Stomach (tissue), 4 donors: ENCODE measurements at regions not wholly inside any gene's neighbourhood (a gene's known extent, or its start where the extent isn't known, plus 50 kb on each side); places are given as distances from the start of the nearest gene placed in this dataset.

ENCODE experiments used
- EP300 ChIP-seq: sonication (generic); formaldehyde crosslinking; IDR thresholded peaks from one replicate; pipeline ENCODE4 v1.6.1; 2017; ENCODE audit warnings: antibody characterized with exemption
- POLR2A ChIP-seq, 4 donors: fragments of 450-650 bp; IDR thresholded peaks; one replicate each; pipeline ENCODE4 v1.6.1; 2016; ENCODE audit warnings: antibody characterized with exemption in 4 of 4, control low read depth in 2 of 4, mild to moderate bottlenecking in 1 of 4, moderate library complexity in 1 of 4

GRCh38 chr7:156224833-156225225, 412.6 kb upstream of the SHH start:
- TF ChIP-seq POLR2A (IDR thresholded peaks at IDR 0.05) (no peak), EP300 (no peak)
